GM10266 (cell line): ENCODE measurements at regions not wholly inside any gene's neighbourhood (a gene's known extent, or its start where the extent isn't known, plus 50 kb on each side); places are given as distances from the start of the nearest gene placed in this dataset.

Experiments used
- DNase-seq: peaks from one replicate; pipeline ENCODE4 v3.0.0; 2012; ENCODE audit errors: extremely low spot score
- CTCF ChIP-seq: IDR thresholded peaks from 2 replicates; pipeline ENCODE4 v1.5.1; 2012; ENCODE audit warnings: mild to moderate bottlenecking, low read depth; ENCODE audit not compliant: control insufficient read depth, insufficient read depth; ENCODE audit errors: missing control alignments

GRCh38 chr2:121087117-121087516, 197.9 kb downstream of the TFCP2L1 start:
- TF ChIP-seq CTCF = no peak
- DNase-seq = no peak

- no peak for DNase-seq
- no peak for TF ChIP-seq CTCF
Measured at GRCh38 chr2:121088251-121089165, 196.5 kb downstream of the TFCP2L1 start.

GRCh38 chr2:121089166-121089510, 195.9 kb downstream of the TFCP2L1 start:
- no peak for DNase-seq
- TF ChIP-seq CTCF = no peak

- TF ChIP-seq CTCF = no peak
Measured at GRCh38 chr2:121090088-121090715, 194.8 kb downstream of the TFCP2L1 start.

GRCh38 chr2:121092095-121092494, 192.9 kb downstream of the TFCP2L1 start:
- no peak for TF ChIP-seq CTCF
- no peak for DNase-seq

More at GRCh38 chr2:121090088-121090715, 194.8 kb downstream of the TFCP2L1 start:
- DNase-seq = no peak

GRCh38 chr2:121093692-121094091, 191.3 kb downstream of the TFCP2L1 start:
- no peak for TF ChIP-seq CTCF

GRCh38 chr2:121094101-121094500, 190.9 kb downstream of the TFCP2L1 start:
- no peak for TF ChIP-seq CTCF
- DNase-seq = no peak

More at GRCh38 chr2:121093692-121094091, 191.3 kb downstream of the TFCP2L1 start:
- no peak for DNase-seq
